Endothelial cell of umbilical vein (primary cell): ENCODE measurements at regions not wholly inside any gene's neighbourhood (a gene's known extent, or its start where the extent isn't known, plus 50 kb on each side); places are given as distances from the start of the nearest gene placed in this dataset.

ENCODE experiments used
- BruUV-seq: library from RNA; stranded (reverse); fragments of 400-500 nt; replicated peaks from 2 replicates; lab custom pipeline; 2021; lab: Mats Ljungman, UMichigan
- CTCF ChIA-PET: fragments of 300-600, 350-600 bp; sonication (Branson Sonifier 250); formaldehyde crosslinking; loops from one replicate; lab custom pipeline; 2021; ENCODE audit warnings: antibody characterized with exemption, inconsistent platforms; lab: Charles Lee
- POLR2A ChIA-PET: fragments of 300-600, 350-600 bp; sonication (Branson Sonifier 250); formaldehyde crosslinking; loops from one replicate; lab custom pipeline; 2021; ENCODE audit warnings: antibody characterized with exemption, inconsistent platforms; lab: Charles Lee
- DNase-seq: peaks from one replicate; pipeline ENCODE4 v3.0.0-alpha.2; 2011; ENCODE audit warnings: low read depth, low spot score
- FAIRE-seq: peaks from 2 replicates; lab custom pipeline; 2011; peaks lifted over from hg19 to GRCh38; lab: Jason Lieb, UNC
- H2AFZ ChIP-seq: 2 replicates; pipeline ENCODE4 v1.6.0; 2012; ENCODE audit warnings: low read depth, low read length, control low read depth, inconsistent platforms
- H3K27ac ChIP-seq: 2 replicates; pipeline ENCODE4 v1.5.1; 2011; ENCODE audit warnings: low read depth, mild to moderate bottlenecking, control low read depth, low read length, moderate library complexity; ENCODE audit not compliant: insufficient read depth
- H3K27me3 ChIP-seq, 2 experiments: 2 replicates each; pipeline versions ENCODE4 v1.6.0 to v1.6.1; 2011; ENCODE audit warnings: low read length in 2 of 2, mixed read lengths in 1 of 2; ENCODE audit not compliant: control insufficient read depth in 2 of 2, insufficient read depth in 2 of 2
- H3K36me3 ChIP-seq, 2 experiments: 2 replicates in 1 of 2; 3 replicates in 1 of 2; pipeline ENCODE4 v1.5.1; 2011; ENCODE audit warnings: low read length in 2 of 2, mild to moderate bottlenecking in 1 of 2, moderate library complexity in 1 of 2; ENCODE audit not compliant: control insufficient read depth in 2 of 2, insufficient read depth in 2 of 2; ENCODE audit errors: extremely low read depth in 1 of 2
- H3K4me1 ChIP-seq: 3 replicates; pipeline ENCODE4 v1.5.1; 2011; ENCODE audit warnings: mild to moderate bottlenecking, low read length; ENCODE audit not compliant: control insufficient read depth, insufficient read depth; ENCODE audit errors: extremely low read depth
- H3K4me2 ChIP-seq: 2 replicates; pipeline ENCODE4 v1.6.1; 2011; ENCODE audit warnings: low read length, control low read depth, mixed read lengths; ENCODE audit not compliant: insufficient read depth
- H3K4me3 ChIP-seq, 3 experiments: fragments of 200-600 bp in 1 of 3; sonication (generic), shearing (Covaris generic) in 1 of 3; replicated peaks in 1 of 3; 2 replicates each; pipeline ENCODE4 v1.5.1; 2011 to 2016; ENCODE audit warnings: control low read depth in 3 of 3, low read length in 3 of 3, mild to moderate bottlenecking in 2 of 3, inconsistent platforms in 1 of 3, low read depth in 1 of 3, moderate library complexity in 1 of 3; ENCODE audit not compliant: insufficient read depth in 1 of 3
- H3K79me2 ChIP-seq: 2 replicates; pipeline ENCODE4 v1.6.0; 2012; ENCODE audit warnings: low read length, inconsistent platforms; ENCODE audit not compliant: control insufficient read depth, insufficient read depth
- H3K9ac ChIP-seq: replicated peaks from 2 replicates; pipeline ENCODE3; 2011; ENCODE audit warnings: low read length, control low read depth; ENCODE audit not compliant: insufficient read depth; ENCODE audit errors: extremely low read depth
- H3K9me1 ChIP-seq: replicated peaks from 3 replicates; pipeline ENCODE4 v1.6.0; 2011; ENCODE audit warnings: mild to moderate bottlenecking, low read length; ENCODE audit not compliant: control insufficient read depth, insufficient read depth; ENCODE audit errors: extremely low read depth
- H3K9me3 ChIP-seq: replicated peaks from 2 replicates; pipeline ENCODE4 v1.5.1; 2012; ENCODE audit warnings: low read length, inconsistent platforms; ENCODE audit not compliant: control insufficient read depth, insufficient read depth
- H4K20me1 ChIP-seq: replicated peaks from 2 replicates; pipeline ENCODE3; 2011; ENCODE audit warnings: mild to moderate bottlenecking, low read length; ENCODE audit not compliant: control insufficient read depth, insufficient read depth; ENCODE audit errors: extremely low read depth
- CTCF ChIP-seq, 2 donors: IDR thresholded peaks; 1 replicate in 1 of 2; 2 replicates in 1 of 2; pipeline ENCODE4 v1.5.1; 2011; ENCODE audit warnings: low read length in 2 of 2, mild to moderate bottlenecking in 2 of 2, moderate library complexity in 2 of 2, control low read depth in 1 of 2, inconsistent platforms in 1 of 2, low read depth in 1 of 2; ENCODE audit not compliant: insufficient read depth in 1 of 2; ENCODE audit errors: extremely low read depth in 1 of 2
- EZH2 ChIP-seq: IDR thresholded peaks from 2 replicates; pipeline ENCODE4 v1.6.1; 2012; ENCODE audit warnings: borderline replicate concordance, low read depth, mild to moderate bottlenecking, moderate library complexity, low read length, inconsistent platforms; ENCODE audit not compliant: severe bottlenecking
- FOS ChIP-seq: IDR thresholded peaks from 2 replicates; pipeline ENCODE4 v1.6.1; 2011; ENCODE audit warnings: mild to moderate bottlenecking, low read length, moderate library complexity, borderline replicate concordance; ENCODE audit not compliant: insufficient read depth
- GATA2 ChIP-seq: IDR thresholded peaks from 2 replicates; pipeline ENCODE4 v1.7.0; 2011; ENCODE audit warnings: low read depth, mild to moderate bottlenecking, moderate library complexity, mixed read lengths, low read length; ENCODE audit not compliant: insufficient read length, insufficient read depth
- JUN ChIP-seq: IDR thresholded peaks from 2 replicates; pipeline ENCODE4 v1.6.1; 2011; ENCODE audit warnings: borderline replicate concordance, low read depth; ENCODE audit not compliant: insufficient read length, insufficient read depth
- MYC ChIP-seq: IDR thresholded peaks from one replicate; pipeline ENCODE4 v1.6.1; 2011; ENCODE audit warnings: mild to moderate bottlenecking, low read depth, low read length
- POLR2A ChIP-seq: IDR thresholded peaks from 2 replicates; pipeline ENCODE4 v1.6.1; 2012; ENCODE audit warnings: low read depth, mild to moderate bottlenecking, control low read depth, low read length
- POLR2AphosphoS5 ChIP-seq: IDR thresholded peaks from 2 replicates; pipeline ENCODE4 v1.6.1; 2012; ENCODE audit warnings: low read depth, mild to moderate bottlenecking, control low read depth, low read length, moderate library complexity; ENCODE audit not compliant: insufficient read depth
- dilution Hi-C: fragments of 300-500 bp; cut with MboI; formaldehyde crosslinking; loops from one replicate; pipeline ENCODE4 v1.15.0; 2019; ENCODE audit warnings: low sequenced_read_pairs; ENCODE audit not compliant: extremely low pct_ligation_motif_present
- intact Hi-C: fragments of 100-400 bp; cut with micrococcal nuclease; formaldehyde crosslinking; loops from one replicate; pipeline ENCODE4 v1.10.0; 2022
- TF ChIP-seq, protein P1 (sequence below): IDR thresholded peaks from 2 replicates; pipeline ENCODE4 v1.6.1; 2011; ENCODE audit not compliant: insufficient read depth, insufficient read length

GRCh38 chr13:94938124-94938523 lies 225.8 kb upstream of the SOX21 start:
- H3K79me2 ChIP-seq, result no peaks in the 10 kb centered on the region
- no peak for FAIRE-seq
- no peak overlapping the region for H3K27ac ChIP-seq
- H3K9me3 ChIP-seq, result no peaks in the 10 kb centered on the region
- ChIA-PET POLR2A (no interaction called here), CTCF (interaction anchor here (1.4 kb wide), 1 partner anchor 10 kb away, joined by 3 read pairs; no protein-coding TSS in a partner anchor)
- TF ChIP-seq GATA2, result no peak
- no peak for TF ChIP-seq CTCF (IDR thresholded peaks at IDR 0.05; ENCODE audit: extremely low read depth in 1 of 2, insufficient read depth in 1 of 2, low read depth in 1 of 2, low read length in 2 of 2)
- no peak for TF ChIP-seq POLR2AphosphoS5
- no peak for TF ChIP-seq FOS
- no peak for TF ChIP-seq MYC
- no peak for TF ChIP-seq JUN
- no peak overlapping the region for H2AFZ ChIP-seq
- H3K4me1 ChIP-seq, result no peaks in the 10 kb centered on the region
- H4K20me1 ChIP-seq, result no peaks in the 10 kb centered on the region
- BruUV-seq, result no TSS peak
- DNase-seq, result no peak
- dilution Hi-C loops, result no loop called here
- no peaks in the 10 kb centered on the region for H3K9me1 ChIP-seq
- intact Hi-C loops, result no loop called here
- H3K4me3 ChIP-seq, result no peak overlapping the region
- H3K36me3 ChIP-seq, result no peaks in the 10 kb centered on the region
- no peak overlapping the region for H3K4me2 ChIP-seq
- H3K27me3 ChIP-seq, result peaks cover 1 to 16% of the 10 kb centered on the region in 2 experiments
- no peak overlapping the region for H3K9ac ChIP-seq

GRCh38 chr13:94936633-94937032 lies 224.3 kb upstream of the SOX21 start:
- H3K9ac ChIP-seq, result no peak overlapping the region
- no peak for DNase-seq
- no peak overlapping the region for H3K4me3 ChIP-seq
- H3K79me2 ChIP-seq, result no peaks in the 10 kb centered on the region
- H3K27ac ChIP-seq, result no peak overlapping the region
- TF ChIP-seq MYC, result no peak
- TF ChIP-seq JUN, result no peak
- no peak for TF ChIP-seq GATA2
- TF ChIP-seq, protein P1, sequence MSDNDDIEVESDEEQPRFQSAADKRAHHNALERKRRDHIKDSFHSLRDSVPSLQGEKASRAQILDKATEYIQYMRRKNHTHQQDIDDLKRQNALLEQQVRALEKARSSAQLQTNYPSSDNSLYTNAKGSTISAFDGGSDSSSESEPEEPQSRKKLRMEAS, result no peak
- no peak for TF ChIP-seq EZH2
- TF ChIP-seq CTCF (IDR thresholded peaks at IDR 0.05; ENCODE audit: extremely low read depth in 1 of 2, insufficient read depth in 1 of 2, low read depth in 1 of 2, low read length in 2 of 2), result no peak
- TF ChIP-seq FOS, result no peak
- TF ChIP-seq POLR2A, result no peak
- no peak for TF ChIP-seq POLR2AphosphoS5
- no peaks in the 10 kb centered on the region for H3K9me1 ChIP-seq
- no peak overlapping the region for H3K4me2 ChIP-seq
- no peaks in the 10 kb centered on the region for H4K20me1 ChIP-seq
- no peaks in the 10 kb centered on the region for H3K4me1 ChIP-seq
- ChIA-PET POLR2A (no interaction called here), CTCF (no interaction called here)
- no peak for FAIRE-seq
- intact Hi-C loops (no loop called here), dilution Hi-C loops (no loop called here)
- no peaks in the 10 kb centered on the region for H3K9me3 ChIP-seq
- no peaks in the 10 kb centered on the region for H3K36me3 ChIP-seq
- H2AFZ ChIP-seq, result no peak overlapping the region
- H3K27me3 ChIP-seq, result peaks cover 1 to 16% of the 10 kb centered on the region in 2 experiments
- BruUV-seq, result no TSS peak
